ENCODE measurements at regions not wholly inside any gene's neighbourhood (a gene's known extent, or its start where the extent isn't known, plus 50 kb on each side); places are given as distances from the start of the nearest gene placed in this dataset.

DNA sequence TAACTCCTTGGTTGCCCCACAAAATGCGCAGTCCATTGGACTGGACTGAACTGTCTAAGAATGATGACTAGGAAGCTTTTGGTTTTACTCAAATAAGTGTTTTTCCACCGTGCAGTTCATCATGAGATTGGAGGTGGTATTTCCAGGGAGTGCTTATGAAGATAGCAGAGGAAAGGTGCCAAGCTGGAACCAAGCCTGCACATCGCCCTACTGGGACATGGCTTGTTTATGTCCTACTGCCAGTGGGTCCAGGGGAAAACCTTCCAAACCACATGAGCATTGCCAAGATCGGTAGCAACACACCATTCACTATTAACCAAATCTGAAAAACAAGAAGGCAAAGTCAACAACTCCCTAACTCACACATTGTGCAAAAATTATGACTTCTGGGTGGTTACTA, 54.7 kb upstream of the DSCAM start:
- no peak for DNase-seq

DNA sequence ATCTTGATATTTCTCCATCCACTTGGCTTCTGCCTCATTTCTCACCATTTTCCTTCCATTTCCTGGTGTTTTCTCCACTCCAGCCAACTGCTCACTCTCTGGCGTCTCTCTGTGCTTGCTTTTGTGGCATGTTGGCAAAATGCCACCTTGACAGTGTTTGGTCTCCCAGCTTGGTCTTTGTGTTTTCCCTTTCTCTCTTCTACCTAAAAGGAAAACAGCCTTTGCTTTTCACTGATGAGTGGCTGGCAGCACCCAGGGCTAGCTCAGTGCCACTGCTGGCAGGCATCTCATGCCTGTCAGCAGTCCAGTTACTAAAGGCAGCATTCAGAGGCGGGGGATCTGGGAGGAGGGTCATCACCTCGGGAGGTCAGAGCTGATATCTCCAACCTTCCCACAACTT, 55.3 kb upstream of the DSCAM start:
- DNase-seq, result no peak

DNA sequence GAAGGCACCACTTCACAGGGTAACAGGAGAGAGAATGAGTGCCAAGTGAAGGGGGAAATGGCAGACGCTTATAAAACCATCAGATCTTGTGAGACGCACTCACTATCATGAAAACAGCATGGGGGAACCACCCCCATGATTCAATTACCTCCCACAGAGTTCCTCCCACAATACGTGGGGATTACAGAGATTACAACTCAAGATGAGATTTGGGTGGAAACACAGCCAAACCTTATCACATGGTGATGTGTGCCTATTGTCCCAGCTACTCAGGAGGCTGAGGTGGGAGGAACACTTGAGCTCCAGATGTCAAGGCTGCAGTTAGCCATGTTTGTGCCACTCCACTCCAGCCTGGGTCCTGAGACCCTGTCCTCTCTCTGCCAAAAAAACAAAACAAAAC, 56.0 kb upstream of the DSCAM start:
- DNase-seq, result no peak

DNA sequence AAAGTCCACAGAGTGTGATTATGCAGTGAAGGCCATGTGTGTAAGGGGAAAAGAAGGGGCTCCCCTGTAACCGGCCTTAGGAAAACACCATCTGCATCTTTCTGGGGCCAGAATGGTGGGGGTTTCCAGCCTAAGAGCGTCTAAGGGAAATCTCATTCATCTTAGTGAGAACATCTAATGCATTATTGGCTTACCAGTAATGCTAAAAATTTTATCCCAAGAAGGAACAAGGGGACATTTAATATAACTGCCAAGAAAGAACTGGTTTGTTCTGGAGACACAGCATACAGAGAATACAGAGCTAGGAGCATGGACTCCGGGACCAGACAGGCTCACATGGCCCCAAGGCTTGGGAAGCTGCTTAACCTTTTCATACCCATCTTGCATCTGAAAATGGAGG, 58.3 kb upstream of the DSCAM start:
- no peak for DNase-seq

DNA sequence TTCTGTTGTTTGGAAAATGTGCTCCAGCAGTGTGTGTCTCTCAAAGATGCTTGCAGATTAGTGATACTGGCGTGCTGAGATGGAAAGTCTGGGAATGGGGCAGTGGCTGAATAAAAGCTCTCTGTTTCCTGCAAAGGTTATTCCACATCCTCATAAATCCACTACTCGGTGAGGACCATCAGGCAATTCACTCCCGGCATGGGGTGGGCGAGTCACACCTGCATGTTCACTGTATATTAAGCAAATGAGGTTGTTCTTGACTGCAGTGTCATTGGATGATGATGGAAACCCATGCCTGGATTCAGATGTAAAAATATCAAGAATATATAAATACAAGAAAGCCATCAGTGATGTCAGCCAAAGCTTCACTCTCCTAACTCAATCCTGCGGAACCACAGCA, 65.4 kb upstream of the DSCAM start:
- DNase-seq, result no peak

DNA sequence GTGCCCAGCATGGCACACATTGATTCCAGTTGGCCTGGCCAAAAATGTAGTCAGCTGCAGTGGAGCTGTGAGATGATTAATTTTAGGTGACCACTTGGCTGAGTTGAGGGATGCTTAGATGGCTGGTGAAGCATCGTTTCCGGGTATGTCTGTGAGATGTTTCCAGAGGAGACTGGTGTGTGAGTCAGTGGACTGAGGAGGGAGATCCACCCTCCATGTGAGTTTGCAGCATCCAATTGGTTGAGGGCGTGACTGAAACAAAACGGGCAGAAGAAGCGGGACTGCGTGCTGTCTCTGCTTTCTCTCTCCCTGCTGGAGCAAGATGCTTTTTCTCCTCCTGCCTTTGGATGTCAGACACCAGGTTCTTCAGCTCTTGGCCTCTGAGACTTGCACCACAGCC, 68.2 kb upstream of the DSCAM start:
- no peak for DNase-seq

DNA sequence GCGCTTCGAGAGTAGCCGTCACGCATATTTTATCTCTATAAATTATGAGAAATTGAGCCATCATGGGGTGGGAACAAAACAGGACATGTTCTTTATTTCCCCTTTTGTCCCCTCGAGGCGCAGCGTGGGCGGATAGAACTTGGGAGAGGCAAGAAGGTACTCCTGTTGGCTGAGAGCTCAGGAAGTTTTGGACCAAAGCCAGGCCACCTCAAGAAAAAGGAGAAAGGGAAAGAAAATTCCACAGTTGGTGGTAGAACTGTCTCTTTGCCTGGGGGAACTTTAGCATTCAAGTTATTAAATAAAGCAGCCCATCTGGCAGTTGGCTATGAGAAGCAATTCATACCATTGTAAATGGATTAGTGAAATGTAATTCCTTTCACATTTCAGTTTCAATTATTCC, 76.4 kb upstream of the DSCAM start:
- DNase-seq, result no peak

DNA sequence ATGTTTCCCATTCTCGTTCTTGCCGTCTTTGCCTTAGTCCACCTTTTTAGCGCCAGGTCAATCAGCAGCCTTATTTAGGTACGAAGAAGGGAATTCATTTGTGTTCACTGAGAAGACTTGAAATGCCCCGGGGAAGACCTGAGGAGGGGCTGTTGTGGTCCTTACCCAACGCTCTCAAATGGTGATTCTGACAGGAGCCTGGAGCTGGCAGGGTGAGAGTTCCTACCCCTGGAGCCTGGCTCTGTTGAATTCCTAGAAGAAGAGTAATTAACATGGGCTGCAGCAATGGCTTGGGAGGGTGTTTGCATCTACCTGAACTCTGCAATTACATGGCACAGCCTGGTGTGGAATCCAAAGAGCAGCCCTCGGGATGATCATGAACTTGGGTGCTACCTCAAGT, 76.9 kb upstream of the DSCAM start:
- DNase-seq, result no peak

DNA sequence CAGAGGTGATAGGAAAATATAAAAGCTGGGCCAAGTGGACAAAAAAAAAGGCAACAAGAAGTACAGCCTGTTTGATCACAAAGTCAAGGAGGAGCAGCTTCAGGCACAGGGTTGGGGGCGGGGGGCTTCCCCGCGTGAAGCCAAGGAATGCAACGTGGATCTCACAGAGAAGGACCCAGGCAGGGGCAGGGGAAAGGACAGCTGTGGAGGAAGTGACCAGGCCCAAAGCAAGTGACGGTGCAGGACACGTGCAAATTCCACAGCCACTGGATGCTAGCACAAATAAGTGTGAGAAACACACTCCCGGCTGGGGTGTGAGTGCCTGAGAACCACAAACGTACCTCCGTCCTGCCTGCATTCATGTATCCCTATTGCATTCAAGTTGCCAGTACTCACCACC, 77.7 kb upstream of the DSCAM start:
- no peak for DNase-seq

DNA sequence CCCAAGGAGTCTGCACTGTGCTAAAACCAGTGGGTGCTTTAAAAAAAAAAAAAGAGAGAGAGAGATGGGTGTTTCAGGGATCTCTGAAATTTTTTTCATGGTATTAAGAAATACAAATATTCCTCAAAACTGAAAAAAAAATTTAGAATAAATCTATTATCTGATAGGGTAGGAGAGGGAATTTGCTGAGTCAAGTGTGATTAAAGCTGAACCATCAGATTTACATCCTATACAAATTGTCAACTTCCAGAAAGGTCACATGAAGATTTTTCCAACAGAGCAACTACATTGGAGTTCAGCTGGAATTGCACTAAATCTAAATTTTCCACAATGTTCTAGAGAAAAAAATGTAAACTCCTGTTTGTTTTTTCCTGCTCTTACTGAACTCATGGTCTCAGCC, 79.3 kb upstream of the DSCAM start:
- DNase-seq, result no peak

DNA sequence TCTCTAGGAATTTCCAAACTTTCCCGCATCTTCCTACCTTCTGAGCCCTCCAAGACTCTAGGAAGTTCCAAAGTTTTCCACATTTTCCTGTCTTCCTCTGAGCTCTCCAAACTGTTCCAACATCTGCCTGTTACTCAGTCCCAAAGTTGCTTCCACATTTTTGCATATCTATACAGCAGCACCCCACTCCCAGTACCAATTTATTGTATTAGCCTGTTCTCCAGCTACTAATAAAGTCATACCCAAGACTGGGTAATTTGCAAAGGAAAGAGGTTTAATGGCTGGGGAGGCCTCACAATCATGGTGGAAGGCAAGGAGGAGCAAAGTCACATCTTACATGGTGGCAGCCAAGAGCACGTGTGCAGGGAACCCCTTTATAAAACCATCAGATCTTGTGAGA, 82.9 kb upstream of the DSCAM start:
- DNase-seq, result no peak

DNA sequence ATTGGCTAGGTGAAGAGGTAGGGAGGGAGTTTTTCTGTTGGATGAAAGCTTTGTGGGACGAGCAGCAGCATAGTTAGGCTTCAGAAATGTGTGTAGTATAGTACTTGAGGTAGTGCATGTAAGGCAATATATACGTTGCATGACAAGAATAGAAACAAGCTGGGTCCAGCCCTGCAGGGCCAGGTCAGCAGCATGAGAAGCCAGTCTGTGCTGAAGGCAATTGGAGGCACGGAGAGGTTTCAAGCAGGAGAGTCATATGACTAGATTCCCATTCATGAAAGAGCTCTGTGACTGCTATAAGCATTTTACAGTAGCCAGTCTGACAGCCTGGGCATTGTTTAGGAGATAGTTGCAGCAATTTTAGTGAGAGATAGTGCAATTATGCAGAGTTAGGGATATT, 84.2 kb upstream of the DSCAM start:
- DNase-seq, result no peak

DNA sequence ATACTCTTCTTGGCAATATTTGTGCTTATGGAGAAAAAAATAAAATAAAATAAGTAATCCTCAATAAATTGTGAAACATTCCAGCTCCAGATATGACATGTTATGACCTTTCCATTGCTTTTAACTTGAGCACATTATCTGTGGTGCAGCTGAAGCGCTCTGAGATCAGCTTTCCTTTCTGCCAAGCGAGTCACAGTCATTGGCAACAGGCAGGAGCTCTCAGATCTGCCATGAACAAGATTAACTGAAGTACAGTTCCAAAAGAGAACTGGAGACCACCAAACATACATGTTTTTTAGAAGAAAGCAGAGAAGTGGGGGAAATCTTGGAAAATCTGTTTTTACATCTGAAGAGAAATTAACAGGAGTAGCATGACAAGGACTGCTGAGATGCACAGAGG, 89.2 kb upstream of the DSCAM start:
- DNase-seq, result no peak

DNA sequence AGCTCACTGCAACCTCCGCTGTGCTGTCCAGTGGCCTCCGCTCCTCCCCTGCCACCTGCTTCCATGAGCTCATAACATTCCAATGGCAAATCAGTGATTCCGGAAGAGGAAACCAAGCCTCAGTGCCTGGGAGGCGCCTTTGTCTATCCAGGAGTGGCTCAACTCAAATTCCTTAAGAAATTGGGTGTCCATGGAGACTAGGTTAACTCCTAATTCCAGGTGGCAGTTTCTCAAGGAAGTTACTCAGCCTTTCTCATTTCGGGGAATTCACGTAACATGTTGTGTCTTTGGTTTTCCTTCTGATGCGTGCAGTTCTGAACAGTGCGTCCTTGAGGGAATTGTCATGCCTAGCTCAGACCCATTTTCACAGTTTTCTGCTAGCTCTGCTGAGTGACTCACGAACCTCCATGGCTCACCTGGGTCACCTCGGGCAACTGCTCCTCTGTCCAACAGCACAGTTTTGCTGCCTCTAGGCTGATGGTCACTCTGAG, 89.9 kb upstream of the DSCAM start:
- no peak for DNase-seq

DNA sequence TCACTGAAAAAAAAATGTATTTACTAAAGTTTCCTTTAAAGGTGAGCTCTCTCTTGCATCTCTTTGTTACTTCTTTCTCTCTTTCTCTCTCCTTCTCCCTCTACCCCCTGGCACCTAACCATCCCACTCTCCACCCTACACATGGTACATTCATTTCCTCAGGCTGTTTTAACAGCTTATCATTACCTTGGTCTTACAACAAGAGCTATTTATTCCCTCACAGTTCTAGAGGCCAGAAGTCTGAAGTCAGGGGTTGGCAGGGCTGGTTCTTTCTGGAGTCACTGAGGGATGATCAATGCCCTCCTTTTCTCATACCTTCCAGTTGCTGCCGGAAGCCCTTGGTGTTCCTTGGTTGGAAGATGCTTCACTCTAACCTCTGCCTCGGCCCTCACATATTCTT, 91.1 kb upstream of the DSCAM start:
- DNase-seq, result no peak

DNA sequence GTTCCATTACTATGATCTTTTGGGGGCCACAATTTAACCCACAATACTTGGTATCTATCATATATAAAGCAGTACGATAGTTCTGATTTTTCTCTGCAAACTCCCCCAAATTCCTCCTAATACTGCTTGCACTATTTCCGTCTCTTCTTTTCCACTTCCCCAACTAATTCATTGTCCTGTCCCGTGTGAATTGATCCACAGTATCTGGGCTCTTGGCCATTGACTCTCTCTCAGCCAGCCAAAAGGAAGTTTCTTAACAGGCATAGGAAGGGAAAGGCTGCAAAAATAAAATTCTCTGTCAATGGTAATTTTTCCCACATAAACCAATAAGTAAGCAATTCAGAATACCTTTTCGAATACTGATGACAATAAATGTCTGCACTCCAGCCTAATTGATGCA, 91.7 kb upstream of the DSCAM start:
- no peak for DNase-seq

DNA sequence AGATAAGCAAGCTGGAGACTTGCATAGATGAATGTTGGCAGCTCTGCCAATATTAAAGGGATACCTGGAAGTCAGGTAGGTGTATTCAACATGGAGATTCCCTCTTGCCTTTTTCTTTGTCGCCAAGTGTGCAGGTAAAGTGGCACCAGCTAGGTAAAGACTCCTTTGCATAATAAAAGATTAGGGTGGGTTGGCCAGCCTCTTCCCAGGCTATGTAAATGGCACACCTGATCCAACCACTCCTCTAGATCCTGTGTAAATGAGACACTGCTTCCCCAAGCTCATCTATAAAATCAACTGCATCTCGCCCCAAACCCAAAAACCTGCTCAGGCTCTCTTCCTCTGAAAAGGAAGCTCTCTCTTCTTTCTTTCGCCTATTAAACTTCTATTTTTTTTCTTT, 100.8 kb upstream of the DSCAM start:
- no peak for DNase-seq

DNA sequence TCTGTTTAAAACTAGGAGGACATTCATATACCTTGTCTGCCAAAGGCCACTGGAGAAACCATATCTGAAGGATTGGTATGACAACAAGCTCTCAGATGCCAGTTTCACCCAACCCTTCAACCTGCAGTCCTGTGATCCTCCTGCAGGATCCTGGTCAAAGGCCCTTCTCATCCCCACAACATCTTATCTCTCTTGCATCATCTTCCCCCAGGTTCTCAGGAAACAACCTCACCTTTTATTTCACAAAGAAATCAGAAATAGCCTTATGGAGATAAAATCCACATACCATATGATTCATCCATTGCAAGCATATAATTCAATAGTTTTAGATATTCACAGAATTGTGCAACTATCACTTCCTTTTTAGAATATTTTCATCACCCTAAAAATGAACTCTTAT, 104.0 kb upstream of the DSCAM start:
- DNase-seq, result no peak

DNA sequence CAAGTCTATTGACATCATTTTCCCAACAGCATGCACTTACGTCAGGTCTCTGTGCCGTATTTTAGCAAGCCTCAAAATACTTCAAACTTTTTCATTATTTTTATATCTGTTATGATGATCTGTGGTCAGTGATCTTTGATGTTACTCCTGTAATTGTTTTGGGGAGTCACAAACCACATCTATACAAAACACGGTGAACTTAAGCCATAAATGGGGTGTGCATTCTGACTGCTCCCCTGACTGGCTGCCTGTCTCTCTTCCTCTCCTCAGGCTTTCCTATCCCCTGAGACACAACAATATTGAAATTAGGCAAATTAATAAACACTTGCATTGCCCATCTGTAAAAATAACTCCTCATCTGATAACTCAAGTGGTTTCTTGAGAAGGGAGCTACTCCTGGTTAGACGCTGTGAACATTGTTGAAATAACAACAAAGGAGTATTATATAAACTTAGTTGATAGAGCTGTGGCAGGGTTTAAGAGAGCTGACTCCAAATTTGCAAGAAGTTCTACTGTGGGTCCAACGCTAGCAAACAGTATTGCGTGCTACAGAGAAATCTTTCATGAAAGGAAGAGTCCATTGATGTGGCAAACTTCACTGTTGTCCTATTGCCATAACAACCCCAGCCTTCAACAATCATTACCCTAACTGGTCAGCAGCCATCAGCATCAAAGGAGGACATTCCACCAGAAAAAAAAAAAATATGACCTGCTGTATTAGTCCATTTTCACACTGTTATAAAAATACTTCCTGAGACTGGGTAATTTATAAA, 105.8 kb upstream of the DSCAM start:
- no peak for DNase-seq

DNA sequence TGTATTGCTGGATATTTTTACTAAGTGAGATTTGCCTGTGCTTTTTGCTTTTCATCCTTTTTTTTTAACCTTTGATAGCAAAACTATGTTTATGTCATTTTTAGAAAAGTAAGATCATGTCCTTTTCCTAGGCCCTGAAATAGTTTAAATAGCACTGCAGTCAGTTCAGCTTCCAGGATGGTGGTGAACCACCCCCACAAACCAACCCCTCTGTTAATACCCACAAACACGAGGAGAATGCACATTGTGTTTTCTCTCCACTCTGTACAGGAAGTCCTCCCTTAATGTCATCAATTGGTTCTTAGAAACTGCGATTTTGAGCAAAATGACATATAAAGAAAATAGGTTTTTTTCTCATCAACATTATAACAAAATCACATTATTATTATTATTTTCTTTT, 117.7 kb upstream of the DSCAM start:
- no peak for DNase-seq

DNA sequence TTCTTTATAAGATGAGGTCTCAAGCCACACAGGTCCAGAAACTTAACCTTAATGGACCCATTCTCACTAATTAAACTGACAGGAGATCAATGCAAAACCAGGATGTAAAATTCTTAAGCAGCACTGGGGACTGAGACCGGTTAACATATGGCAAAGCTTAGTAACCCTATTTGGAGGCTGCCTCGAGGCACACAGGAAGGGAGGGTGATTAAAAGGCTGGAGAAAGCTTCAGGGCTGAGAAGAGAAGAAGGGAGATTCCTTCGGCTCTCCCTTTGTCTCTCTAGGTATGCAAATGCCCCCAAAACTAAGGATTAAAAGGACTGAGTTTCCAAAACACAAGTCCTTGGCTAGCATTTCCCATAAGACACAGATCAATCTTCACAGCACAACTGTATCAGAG, 120.8 kb upstream of the DSCAM start:
- no peak for DNase-seq

DNA sequence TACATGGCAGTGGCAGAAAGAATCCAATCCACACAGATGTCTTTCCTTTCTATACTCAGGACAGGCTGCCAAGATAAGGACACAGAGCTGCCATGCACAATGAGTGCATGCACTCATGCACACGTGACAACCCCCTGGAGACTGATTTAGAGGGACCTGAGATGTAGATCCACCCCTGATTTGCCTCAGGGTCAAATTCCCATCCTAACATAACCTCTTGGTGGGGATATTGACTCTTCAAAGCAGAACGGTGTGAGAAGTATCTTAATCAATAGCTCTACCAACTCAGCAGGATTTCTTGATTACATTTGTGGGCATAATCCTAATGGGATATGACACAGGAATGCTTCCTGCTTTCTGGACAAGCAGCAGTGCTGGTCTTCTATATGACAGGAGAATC, 125.2 kb upstream of the DSCAM start:
- DNase-seq, result no peak

DNA sequence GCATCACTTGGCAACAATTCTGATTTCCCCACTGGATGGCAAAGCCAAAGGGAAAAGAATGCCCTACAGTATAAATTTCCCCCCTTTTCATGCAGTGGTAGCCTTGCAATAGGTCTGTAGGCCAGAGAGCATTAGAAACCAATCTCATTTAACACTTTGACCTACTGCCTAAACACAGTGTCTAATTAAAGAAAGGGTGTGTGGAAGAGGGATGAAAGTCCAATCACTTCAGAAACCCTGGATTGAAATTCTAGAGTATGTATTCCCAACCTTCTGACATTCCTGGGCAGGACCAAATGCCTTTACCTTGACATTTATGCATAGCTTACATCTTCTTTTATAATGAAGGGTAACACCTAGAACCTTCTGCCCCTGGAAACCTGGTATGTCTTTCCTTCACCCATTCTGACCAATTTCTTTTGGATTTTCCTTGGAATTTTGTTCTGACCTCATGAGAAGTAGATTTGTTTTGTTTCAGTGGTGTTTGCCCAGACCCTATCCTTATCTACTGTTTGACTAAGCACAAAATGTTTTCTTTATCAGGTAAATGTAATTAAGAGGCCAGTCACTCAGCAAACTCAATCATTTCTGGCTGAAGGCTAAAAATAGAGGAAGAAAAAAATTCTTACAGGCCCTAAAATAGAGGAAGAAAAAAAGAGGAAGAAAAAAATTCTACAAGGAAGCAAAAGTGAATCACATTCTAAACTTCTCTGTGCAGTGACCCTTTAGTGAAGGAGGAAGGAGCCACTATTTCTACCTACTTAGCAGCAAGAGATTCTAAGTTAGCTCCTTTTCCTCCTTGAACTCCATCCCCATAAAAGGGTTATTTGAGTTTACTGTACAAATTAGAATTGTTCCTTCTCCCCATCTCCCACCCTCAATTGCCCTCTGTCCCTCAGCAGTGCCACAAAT, 129.5 kb upstream of the DSCAM start:
- no peak for DNase-seq

DNA sequence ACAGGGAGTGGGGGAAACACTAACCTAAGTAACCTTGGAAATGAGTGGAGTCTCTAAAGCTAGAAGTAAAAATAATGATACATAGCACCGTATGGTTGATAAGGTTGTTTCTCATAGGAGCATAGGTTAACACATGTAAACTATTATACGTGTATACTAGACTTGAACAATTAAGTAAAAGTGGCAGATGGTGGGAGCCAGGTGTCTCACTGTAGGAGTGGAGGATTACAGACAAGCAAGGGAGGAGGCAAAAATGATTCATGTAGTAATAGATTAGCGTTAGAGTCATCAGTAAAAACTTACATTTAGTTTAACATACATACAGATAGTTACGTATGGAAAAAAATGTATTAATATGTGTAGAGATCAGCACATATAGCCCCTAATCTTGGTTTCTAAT, 138.4 kb upstream of the DSCAM start:
- no peak for DNase-seq
